ENCODE measurements at regions not wholly inside any gene's neighbourhood (a gene's known extent, or its start where the extent isn't known, plus 50 kb on each side); places are given as distances from the start of the nearest gene placed in this dataset.
A peak's percentile ranks its signal among the peaks of the same experiment; 100 is the strongest.
"Not testable (repeated sequence)": the region's sequence is repeated elsewhere in the genome, so short reads cannot be mapped to it uniquely, and the experiment has no call there.

DNA sequence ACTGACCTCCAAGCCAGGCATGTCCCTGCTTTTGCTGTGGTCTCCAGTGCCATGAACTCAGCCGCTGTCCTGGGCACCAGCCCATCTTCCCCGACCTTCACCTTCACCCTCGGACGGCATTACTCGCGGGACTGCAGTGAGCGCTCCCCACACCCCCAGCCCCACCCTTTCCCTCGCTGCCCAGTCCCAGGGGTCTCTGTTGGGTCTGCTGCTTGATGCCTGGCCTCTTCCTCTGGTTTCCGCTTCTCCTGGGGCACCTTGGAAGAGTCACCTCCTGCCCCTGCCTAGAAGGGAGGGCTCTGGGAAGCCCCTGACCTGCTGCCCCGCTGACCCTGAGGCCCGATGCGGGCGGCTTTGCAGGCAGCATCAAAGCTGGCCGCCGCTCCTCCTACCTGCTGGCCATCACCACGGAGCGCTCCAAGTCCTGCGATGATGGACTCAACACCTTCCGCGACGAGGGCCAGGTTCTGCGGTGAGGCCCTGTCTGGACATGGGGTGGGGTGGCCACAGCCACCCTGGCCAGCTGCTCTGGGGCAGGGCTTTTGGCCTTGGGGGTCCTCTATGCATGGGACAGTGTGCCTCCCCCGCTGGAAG lies 102.3 kb downstream of the ZNF267 start:
- ATAC-seq (ENCODE audit: low read depth); H3K36me3 Mint-ChIP-seq; H3K4me1 Mint-ChIP-seq; H3K27ac Mint-ChIP-seq; DNase-seq (ENCODE audit: low spot score in 2 of 2); H3K4me3 Mint-ChIP-seq; H3K27me3 Mint-ChIP-seq; H3K9me3 Mint-ChIP-seq: not testable (repeated sequence)

DNA sequence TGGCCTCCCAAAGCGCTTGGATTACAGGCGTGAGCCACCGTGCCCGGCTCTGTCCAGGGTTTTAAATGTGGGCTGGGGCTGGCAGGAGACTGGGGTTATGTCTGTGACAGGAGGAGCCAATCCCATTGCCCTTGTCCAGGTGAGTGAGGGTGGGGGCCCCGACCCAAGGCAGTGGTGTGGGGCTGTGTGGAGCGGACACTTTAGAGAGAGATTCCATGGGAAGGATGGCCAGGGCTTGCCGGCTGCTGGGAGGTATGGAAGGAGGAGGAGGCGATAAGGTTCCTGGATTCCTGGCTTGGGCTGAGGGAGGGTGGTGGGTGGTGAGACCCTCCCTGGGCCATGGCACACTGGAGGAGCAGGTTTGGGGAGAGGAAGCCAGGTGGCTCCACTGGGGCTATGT lies 104.9 kb downstream of the ZNF267 start:
- H3K27ac Mint-ChIP-seq; H3K4me1 Mint-ChIP-seq; H3K27me3 Mint-ChIP-seq; H3K9me3 Mint-ChIP-seq; DNase-seq (ENCODE audit: low spot score in 2 of 2); ATAC-seq (ENCODE audit: low read depth); H3K4me3 Mint-ChIP-seq; H3K36me3 Mint-ChIP-seq: not testable (repeated sequence)

DNA sequence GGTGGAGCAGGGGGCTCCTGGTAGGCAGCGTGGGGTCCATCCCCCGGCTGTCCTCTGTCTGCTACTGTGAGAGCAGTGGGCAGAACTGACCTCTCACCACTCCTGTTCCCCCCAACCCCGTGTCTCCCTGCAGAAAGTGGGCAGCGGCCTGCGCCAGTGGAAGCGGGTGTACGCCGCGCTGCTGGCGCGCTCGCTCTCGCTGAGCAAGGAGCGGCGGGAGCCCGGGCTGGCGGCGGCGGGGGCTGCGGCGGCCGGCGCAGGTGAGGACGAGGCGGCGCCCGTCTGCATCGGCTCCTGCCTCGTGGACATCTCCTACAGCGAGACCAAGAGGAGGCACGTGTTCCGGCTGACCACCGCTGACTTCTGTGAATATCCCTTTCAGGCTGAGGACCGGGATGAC lies 108.1 kb downstream of the ZNF267 start:
- not testable (repeated sequence) for H3K4me1 Mint-ChIP-seq; H3K36me3 Mint-ChIP-seq; H3K27me3 Mint-ChIP-seq; H3K4me3 Mint-ChIP-seq; H3K27ac Mint-ChIP-seq; H3K9me3 Mint-ChIP-seq; DNase-seq (ENCODE audit: low spot score in 2 of 2); ATAC-seq (ENCODE audit: low read depth)

DNA sequence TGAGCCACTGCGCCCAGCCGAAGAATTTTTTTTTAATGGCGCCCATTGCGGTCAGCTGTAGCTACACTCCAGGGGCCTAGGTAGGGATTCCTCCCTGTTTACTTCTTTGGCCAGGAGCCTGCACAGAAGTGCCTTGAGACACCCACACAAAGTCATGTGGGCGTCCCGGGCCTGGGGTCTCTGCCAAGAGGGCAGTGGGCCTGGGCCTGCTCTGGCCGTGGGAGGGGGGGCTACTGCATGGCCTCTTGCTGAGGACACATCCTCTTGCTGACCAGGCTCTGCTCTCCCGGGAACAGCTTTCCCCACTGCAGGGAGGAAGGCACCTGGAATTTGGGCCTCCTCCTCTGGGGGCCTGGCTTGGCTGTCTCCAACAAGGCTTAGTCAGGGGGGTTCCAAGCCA lies 109.4 kb downstream of the ZNF267 start:
- ATAC-seq (ENCODE audit: low read depth); H3K27me3 Mint-ChIP-seq; H3K4me1 Mint-ChIP-seq; H3K9me3 Mint-ChIP-seq; H3K4me3 Mint-ChIP-seq; H3K36me3 Mint-ChIP-seq; H3K27ac Mint-ChIP-seq; DNase-seq (ENCODE audit: low spot score in 2 of 2): not testable (repeated sequence)

DNA sequence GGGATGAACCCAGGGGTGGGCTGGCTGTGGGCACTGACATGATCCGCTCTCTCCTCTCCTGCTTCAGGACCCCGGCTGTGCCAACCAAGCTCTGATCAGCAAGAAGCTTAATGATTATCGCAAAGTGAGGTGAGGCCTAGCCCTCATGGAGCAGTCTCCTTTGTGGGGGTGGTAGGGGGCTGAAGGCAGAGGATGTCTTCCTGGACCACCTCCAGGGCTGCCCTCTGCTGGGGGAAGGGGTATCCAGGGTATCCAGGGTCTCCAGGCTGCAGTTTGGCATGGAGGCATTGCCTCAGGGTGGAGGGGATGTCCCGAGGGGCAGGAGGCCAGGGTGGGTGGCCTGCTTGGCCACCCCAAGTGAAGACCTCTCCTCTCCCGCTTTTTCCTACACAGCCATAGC lies 110.1 kb downstream of the ZNF267 start:
- not testable (repeated sequence) for H3K4me1 Mint-ChIP-seq; H3K36me3 Mint-ChIP-seq; ATAC-seq (ENCODE audit: low read depth); H3K27ac Mint-ChIP-seq; H3K4me3 Mint-ChIP-seq; H3K9me3 Mint-ChIP-seq; H3K27me3 Mint-ChIP-seq; DNase-seq (ENCODE audit: low spot score in 2 of 2)

DNA sequence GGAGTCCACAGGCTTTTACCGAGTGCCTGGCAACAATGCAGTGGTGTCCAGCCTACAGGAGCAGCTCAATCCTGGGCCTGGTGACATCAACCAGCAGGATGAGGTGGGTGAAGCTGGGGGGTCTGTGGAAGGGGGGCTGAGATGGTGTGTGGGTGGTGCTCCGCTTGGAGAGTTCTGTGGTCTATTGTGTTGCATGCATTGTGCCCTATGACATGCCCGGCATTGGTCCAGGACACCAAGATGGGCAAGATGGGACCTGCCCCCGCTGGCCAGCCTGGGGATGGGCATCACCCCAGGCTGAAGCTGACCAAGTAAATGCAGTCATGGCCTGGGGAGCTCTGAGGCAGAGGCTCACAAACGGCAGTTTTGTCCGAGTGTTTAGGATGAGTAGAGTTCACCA lies 113.3 kb downstream of the ZNF267 start:
- H3K36me3 Mint-ChIP-seq; H3K4me3 Mint-ChIP-seq; ATAC-seq (ENCODE audit: low read depth); DNase-seq (ENCODE audit: low spot score in 2 of 2); H3K27me3 Mint-ChIP-seq; H3K9me3 Mint-ChIP-seq; H3K27ac Mint-ChIP-seq; H3K4me1 Mint-ChIP-seq: not testable (repeated sequence)

DNA sequence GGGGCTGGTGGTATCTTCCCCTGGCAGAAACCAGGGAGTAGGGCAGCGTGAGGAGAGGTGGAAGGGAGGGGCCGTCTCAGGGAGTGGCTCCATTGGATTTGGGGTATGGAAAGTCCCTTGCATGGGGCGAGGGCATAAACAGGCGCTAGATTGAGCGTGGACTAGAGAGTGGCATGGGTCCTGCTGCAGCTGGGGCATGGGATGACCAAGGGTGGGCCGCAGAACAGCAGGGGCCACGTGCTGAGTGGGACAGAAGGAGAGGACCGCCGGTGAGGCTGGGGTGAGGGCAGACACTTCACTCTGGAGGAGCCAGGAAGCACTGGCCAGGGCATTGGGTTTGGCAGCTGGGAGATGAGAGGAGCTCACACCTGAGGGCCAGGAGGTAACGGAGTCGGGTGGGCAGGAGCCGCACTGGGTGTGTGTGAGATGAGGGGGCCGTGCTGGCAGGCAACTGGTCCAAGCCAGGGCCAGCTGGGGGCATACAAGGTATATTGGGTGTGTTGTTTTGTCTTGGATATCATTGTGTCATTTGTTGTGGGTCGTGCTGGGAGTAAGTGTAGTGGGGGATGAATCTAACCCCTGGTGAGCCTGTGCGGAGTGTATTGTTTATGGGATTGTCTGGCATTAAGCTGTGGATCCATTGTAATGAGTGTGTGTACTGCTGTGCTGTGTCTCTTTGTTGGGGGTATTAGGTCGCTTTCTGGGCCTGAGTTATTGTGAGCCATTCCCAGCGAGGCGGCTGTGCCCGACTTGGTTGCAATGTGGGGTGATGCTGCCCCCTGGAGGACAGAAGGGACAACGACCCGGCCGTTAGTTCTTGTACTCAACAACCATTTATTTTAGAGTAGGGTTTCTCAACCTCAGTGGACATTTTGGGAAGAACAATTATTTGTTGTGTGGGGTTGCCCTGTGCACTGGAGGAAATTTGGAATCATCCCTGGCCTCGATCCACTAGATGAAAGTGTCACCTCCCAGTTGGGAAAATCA lies 115.3 kb downstream of the ZNF267 start:
- H3K4me1 Mint-ChIP-seq, H3K9me3 Mint-ChIP-seq, H3K27me3 Mint-ChIP-seq, H3K36me3 Mint-ChIP-seq, H3K4me3 Mint-ChIP-seq: not testable (repeated sequence)
- peak; percentile 84 for ATAC-seq (ENCODE audit: low read depth)
- peak; percentile 16 to 32 for DNase-seq (ENCODE audit: low spot score in 2 of 2)
- H3K27ac Mint-ChIP-seq = peak overlapping the region; percentile 2

DNA sequence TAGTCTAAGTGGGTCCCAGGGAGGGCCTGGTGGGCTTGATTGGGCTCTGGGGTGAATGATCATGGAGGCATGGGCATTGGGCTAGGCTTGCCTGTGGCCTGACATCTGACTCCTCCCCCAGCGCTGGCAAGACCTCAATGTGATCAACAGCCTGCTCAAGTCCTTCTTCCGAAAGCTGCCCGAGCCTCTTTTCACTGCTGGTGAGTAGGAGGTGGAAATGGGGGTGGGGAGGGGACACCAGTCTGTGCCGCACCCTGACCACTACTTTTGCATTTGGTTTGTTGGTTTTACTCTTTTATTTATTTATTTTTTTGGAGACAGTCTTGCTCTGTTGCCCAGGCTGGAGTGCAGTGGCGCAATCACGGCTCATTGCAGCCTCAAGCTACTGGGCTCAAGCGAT lies 116.7 kb downstream of the ZNF267 start:
- H3K36me3 Mint-ChIP-seq; H3K4me3 Mint-ChIP-seq; H3K9me3 Mint-ChIP-seq; H3K27ac Mint-ChIP-seq; ATAC-seq (ENCODE audit: low read depth); H3K4me1 Mint-ChIP-seq; H3K27me3 Mint-ChIP-seq; DNase-seq (ENCODE audit: low spot score in 2 of 2): not testable (repeated sequence)

DNA sequence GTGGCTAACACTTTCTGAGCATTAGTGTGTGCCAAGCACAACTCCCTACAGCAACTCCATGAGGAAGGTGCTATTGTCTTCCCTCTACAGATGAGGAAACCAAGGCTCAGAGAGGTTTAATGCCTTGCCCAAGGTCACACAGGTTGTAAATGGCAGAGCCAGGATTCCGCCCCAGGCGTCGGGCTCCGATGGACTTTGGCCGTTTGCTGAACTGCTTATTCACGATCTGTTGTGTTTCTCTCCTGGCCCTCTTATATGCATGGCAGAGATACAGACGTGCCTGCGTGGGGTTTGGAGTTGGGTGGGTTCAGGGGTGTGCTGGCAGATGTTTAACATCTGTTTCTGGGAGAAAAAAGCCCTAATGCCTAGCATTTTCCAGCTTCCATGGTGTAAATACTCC lies 117.4 kb downstream of the ZNF267 start:
- H3K4me3 Mint-ChIP-seq; H3K27me3 Mint-ChIP-seq; ATAC-seq (ENCODE audit: low read depth): not testable (repeated sequence)

DNA sequence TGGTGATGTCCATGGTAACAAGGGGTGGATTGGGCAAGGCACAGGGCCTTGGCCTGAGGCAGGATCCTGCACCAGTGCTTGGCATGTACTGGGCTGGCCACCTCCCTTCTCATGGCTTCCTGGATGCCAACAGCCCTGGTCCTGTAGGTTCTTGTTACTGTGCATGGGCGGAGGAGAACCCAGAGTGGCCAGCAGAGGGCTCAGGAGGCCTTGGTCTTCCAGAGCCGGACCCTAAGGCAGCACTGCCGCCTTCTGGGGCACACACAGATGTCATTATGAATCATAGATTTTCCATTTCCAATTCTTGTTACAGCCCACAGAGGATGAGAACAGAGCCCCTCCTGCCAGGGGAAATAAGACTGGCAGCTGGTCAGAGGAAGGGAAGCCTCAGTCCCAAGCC lies 122.7 kb downstream of the ZNF267 start:
- not testable (repeated sequence) for H3K27ac Mint-ChIP-seq; H3K4me3 Mint-ChIP-seq; H3K9me3 Mint-ChIP-seq; H3K27me3 Mint-ChIP-seq; ATAC-seq (ENCODE audit: low read depth); DNase-seq (ENCODE audit: low spot score in 2 of 2); H3K36me3 Mint-ChIP-seq; H3K4me1 Mint-ChIP-seq

More for the DNA sequence above, 117.4 kb downstream of the ZNF267 start:
- H3K4me1 Mint-ChIP-seq; H3K27ac Mint-ChIP-seq; H3K9me3 Mint-ChIP-seq; H3K36me3 Mint-ChIP-seq; DNase-seq (ENCODE audit: low spot score in 2 of 2): not testable (repeated sequence)

DNA sequence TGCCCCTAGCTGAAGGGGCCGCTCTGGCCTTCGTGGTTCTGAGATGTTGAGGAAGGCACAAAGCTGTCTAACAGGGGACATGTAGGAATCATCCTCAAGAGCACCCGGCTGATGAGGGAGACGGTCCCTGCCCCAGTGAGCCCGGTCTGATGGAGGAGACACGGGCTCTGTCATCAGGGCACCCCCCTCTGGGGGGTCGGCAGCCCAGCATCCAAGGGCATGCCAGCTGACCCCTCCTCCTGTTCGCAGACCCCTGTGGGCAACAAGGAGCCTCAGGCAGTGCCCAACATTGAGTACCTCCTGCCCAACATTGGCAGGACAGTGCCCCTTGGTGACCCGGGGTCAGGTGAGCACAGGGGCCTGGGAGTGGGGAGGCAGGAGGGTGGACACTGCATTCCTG lies 128.9 kb downstream of the ZNF267 start:
- DNase-seq (ENCODE audit: low spot score in 2 of 2); H3K9me3 Mint-ChIP-seq; ATAC-seq (ENCODE audit: low read depth); H3K36me3 Mint-ChIP-seq; H3K4me3 Mint-ChIP-seq; H3K4me1 Mint-ChIP-seq; H3K27ac Mint-ChIP-seq: not testable (repeated sequence)
- H3K27me3 Mint-ChIP-seq = peaks cover 11% of the 10 kb centered on the region

DNA sequence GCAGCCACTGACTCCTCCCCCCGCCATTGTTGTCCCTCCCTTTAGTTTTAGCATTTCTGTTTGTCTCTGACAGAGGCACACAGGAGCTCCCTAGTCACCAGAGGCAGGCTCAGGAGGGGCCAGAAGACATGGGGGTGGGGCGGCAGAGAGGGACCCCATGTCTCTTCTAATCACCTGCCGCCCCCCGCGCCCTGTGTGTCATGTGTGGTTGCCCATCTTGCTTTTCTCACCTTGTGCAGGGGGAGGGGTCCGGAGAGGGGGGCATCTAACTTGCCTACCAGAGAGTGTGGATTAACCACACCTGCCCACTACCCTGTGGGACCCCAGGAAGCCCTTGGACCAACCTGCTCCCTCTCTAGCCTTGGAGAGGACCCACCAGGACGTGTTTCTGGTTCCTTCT lies 130.2 kb downstream of the ZNF267 start:
- ATAC-seq (ENCODE audit: low read depth); H3K4me3 Mint-ChIP-seq; H3K9me3 Mint-ChIP-seq; DNase-seq (ENCODE audit: low spot score in 2 of 2); H3K36me3 Mint-ChIP-seq; H3K27me3 Mint-ChIP-seq; H3K27ac Mint-ChIP-seq; H3K4me1 Mint-ChIP-seq: not testable (repeated sequence)

DNA sequence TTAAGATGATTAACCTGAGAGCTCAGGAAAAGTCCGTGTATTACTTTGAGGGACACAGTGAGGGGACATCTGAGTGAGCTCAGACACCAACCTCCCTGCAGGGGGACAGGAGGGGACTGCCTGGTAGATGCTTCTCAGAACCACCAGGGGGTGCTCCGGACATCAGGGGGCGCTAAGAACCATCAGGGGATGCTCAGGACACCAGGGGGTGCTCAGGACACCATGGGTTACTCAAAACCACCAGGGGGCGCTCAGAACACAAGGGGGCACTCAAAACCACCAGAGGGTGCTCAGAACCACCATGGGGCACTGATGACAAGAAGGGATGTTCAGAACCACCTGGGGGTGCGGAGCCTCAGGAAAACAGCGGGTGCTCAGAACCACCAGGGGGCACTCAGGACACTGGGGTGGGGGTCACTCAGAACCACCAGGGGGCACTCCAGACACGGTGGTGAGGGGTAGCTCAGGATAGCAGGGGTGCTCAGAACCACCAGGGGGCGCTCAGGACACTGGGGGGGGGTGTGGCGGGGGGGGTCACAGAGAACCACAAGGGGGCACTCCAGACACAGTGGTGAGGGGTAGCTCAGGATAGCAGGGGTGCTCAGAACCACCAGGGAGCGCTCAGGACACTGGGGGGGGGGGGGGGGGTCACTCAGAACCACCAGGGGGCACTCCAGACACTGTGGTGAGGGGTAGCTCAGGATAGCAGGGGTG lies 165.3 kb downstream of the ZNF267 start:
- not testable (repeated sequence) for H3K27ac Mint-ChIP-seq; H3K9me3 Mint-ChIP-seq; ATAC-seq (ENCODE audit: low read depth); H3K36me3 Mint-ChIP-seq; H3K4me1 Mint-ChIP-seq; H3K4me3 Mint-ChIP-seq; H3K27me3 Mint-ChIP-seq
- DNase-seq (ENCODE audit: low spot score in 2 of 2) = peak in 1 of 2 donors; percentile 0

DNA sequence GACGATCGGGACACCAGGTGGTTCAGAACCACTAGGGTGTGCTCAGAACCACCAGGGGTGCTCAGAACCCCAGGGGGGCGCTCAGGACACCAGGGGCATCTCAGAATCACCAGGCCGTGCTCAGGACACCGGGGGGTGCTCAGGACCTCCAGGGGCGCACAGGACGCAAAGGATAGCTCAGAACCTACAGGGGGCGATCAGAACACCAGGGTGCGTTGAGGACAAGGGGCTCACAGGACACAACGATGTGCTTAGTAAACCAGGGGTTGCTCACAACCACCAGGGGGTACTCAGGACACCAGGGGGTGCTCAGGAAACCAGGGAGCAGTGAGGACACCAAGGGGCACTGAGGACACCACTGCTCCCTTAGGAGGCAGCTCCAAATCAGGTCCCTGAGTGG lies 166.3 kb downstream of the ZNF267 start:
- not testable (repeated sequence) for H3K9me3 Mint-ChIP-seq; DNase-seq (ENCODE audit: low spot score in 2 of 2); H3K4me3 Mint-ChIP-seq; H3K36me3 Mint-ChIP-seq; H3K27me3 Mint-ChIP-seq; ATAC-seq (ENCODE audit: low read depth); H3K27ac Mint-ChIP-seq; H3K4me1 Mint-ChIP-seq

Measured in memory B cell (primary cell).